PFSK-1 (cell line): ENCODE measurements at regions not wholly inside any gene's neighbourhood (a gene's known extent, or its start where the extent isn't known, plus 50 kb on each side); places are given as distances from the start of the nearest gene placed in this dataset.

Experiments
- FOXP2 ChIP-seq: optimal IDR thresholded peaks from 2 replicates; pipeline ENCODE3; 2011; ENCODE audit warnings: borderline replicate concordance, control low read depth, inconsistent platforms; ENCODE audit not compliant: insufficient read depth; ENCODE audit errors: extremely low read length, extremely low read depth
- POLR2AphosphoS5 ChIP-seq: IDR thresholded peaks from 2 replicates; pipeline ENCODE4 v1.6.1; 2012; ENCODE audit warnings: low read depth, mild to moderate bottlenecking, control low read depth, low read length, moderate library complexity
- SIN3A ChIP-seq: IDR thresholded peaks from 2 replicates; pipeline ENCODE4 v1.6.1; 2012; ENCODE audit warnings: mild to moderate bottlenecking, low read length, moderate library complexity, borderline replicate concordance; ENCODE audit not compliant: insufficient read depth
- TAF1 ChIP-seq: IDR thresholded peaks from 2 replicates; pipeline ENCODE4 v1.6.1; 2012; ENCODE audit warnings: low read length, control low read depth, borderline replicate concordance; ENCODE audit not compliant: insufficient read depth
- TF ChIP-seq, protein P1 (sequence below), 2 experiments: IDR thresholded peaks; 2 replicates each; pipeline versions ENCODE4 v1.6.1 to v1.8.0; 2011 to 2012; ENCODE audit warnings: low read depth in 2 of 2, low read length in 2 of 2, control low read depth in 1 of 2, inconsistent platforms in 1 of 2, mild to moderate bottlenecking in 1 of 2, moderate library complexity in 1 of 2; ENCODE audit not compliant: insufficient read depth in 1 of 2

DNA sequence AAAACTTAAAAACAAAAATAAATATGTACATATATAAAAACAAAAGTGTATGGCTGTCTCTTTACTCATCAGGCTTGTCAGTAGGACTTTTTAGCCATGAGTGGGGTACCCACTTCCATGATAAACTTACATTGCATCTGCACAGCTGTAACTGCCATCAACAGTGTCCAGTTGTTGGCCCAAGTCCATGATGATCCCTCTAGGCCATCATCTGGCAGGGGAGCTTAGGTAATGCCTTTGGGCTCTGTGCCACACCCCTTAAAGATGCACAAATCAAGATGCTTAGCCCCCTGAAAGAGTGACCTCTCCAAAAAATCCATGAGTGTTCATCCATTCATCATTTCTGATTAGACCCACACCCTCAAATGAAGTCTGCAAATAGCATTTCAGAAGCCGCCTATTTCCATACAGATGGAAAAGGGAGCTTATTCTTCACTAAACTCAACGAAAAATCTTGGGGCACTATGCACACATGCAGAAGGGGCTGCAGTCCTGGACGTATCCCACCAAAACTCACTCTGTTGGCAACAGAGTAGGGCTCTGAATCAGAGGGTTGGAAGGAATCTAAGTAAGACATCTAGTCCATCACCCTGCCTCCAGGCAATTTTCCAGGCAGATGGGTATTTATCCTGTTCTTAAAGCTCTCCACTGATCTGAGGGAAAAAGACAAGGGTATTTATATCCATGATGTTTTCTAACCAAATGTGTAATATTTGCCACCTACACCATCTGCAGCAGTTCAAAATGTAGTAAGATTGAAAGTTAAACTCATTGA, 691.0 kb downstream of the ZEB2 start:
- no peak for TF ChIP-seq FOXP2
- TF ChIP-seq, protein P1, sequence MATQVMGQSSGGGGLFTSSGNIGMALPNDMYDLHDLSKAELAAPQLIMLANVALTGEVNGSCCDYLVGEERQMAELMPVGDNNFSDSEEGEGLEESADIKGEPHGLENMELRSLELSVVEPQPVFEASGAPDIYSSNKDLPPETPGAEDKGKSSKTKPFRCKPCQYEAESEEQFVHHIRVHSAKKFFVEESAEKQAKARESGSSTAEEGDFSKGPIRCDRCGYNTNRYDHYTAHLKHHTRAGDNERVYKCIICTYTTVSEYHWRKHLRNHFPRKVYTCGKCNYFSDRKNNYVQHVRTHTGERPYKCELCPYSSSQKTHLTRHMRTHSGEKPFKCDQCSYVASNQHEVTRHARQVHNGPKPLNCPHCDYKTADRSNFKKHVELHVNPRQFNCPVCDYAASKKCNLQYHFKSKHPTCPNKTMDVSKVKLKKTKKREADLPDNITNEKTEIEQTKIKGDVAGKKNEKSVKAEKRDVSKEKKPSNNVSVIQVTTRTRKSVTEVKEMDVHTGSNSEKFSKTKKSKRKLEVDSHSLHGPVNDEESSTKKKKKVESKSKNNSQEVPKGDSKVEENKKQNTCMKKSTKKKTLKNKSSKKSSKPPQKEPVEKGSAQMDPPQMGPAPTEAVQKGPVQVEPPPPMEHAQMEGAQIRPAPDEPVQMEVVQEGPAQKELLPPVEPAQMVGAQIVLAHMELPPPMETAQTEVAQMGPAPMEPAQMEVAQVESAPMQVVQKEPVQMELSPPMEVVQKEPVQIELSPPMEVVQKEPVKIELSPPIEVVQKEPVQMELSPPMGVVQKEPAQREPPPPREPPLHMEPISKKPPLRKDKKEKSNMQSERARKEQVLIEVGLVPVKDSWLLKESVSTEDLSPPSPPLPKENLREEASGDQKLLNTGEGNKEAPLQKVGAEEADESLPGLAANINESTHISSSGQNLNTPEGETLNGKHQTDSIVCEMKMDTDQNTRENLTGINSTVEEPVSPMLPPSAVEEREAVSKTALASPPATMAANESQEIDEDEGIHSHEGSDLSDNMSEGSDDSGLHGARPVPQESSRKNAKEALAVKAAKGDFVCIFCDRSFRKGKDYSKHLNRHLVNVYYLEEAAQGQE (IDR thresholded peaks at IDR 0.05; ENCODE audit: insufficient read depth in 1 of 2, low read depth in 2 of 2, low read length in 2 of 2) = no peak
- TF ChIP-seq SIN3A = no peak
- TF ChIP-seq TAF1 = no peak
- TF ChIP-seq POLR2AphosphoS5 = no peak

DNA sequence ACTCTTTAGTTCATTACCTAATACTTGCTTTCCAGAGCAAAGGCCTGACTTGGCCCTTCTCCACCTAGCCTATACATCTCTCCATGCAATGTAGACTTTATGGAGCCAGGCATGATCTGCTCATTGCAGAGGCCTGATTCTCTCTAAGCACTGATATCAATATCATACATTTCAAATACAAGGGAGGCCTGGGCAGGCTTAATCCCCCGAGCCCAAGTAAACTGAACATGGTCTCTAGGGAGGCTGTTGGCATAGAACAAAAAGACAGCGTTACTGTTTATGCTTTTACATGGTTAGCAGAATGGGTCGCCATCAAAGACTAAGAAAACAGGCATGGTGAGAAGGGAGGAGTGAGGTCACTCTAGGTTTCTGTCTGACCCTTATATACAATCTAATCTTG, 695.1 kb downstream of the ZEB2 start:
- TF ChIP-seq TAF1 (no peak), FOXP2 (no peak)

DNA sequence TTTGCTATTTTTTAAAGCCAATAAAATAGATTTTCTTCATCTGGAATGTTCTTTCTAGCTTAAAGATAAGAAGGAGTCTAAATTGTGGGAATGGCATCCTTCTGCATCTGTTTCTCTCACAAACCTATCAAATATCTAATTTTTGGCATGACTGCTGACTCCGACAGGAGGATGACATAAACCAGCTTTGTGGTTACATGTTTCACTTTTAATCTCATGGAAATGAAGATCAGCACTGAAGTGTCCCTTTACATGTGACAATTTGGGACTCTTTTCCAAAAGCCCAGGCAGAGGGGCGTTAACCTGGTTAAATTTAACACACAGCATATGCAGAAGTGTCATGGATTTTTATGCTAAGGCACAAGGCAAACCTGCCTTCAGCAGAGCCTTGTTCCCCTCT, 694.7 kb downstream of the ARHGAP15 start:
- TF ChIP-seq SIN3A = no peak
- TF ChIP-seq POLR2AphosphoS5 = no peak
- no peak for TF ChIP-seq FOXP2
- TF ChIP-seq, protein P1 (IDR thresholded peaks at IDR 0.05; ENCODE audit: insufficient read depth in 1 of 2, low read depth in 2 of 2, low read length in 2 of 2) = no peak
- TF ChIP-seq TAF1 = no peak

DNA sequence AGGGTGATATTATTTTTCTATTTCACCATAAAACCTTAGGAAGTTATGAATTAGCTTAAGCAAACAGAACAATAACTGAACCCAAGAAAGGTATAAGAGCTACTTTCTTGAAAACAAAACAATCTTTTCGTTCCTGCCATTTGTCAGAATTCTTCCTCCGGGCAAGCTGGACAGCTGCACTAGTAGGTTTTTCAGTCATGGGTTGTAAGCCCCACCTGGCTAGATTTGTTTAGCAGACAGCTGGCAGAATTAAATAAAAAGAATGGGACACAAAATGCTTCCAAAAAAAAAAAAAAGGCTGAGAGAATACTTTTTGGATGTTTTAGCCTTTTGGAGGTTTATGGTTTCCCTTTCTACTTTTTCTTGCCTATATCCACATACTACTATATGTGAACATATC, 694.1 kb downstream of the ARHGAP15 start:
- TF ChIP-seq POLR2AphosphoS5 (no peak), TAF1 (no peak), FOXP2 (no peak), SIN3A (no peak)
- TF ChIP-seq, protein P1 (IDR thresholded peaks at IDR 0.05; ENCODE audit: insufficient read depth in 1 of 2, low read depth in 2 of 2, low read length in 2 of 2) = no peak

DNA sequence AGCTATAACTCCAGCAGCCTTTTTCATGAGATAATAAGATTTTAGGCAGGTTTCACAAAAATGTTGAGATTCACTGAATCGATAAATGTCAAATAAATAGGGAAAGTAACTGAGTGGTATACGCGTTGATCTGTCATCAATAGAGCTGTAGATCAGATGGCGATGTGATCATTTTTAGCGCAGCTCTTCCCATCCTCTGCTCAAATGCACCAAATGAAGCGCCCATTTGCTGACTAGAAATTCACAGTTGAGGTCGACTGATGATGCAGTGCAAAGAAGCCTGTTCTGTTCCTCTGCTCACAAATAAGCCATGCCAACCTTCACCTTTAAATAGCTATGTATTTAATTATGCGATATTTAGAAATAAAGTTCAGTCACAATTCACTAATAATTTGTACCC, 693.5 kb downstream of the ARHGAP15 start:
- TF ChIP-seq SIN3A = no peak
- TF ChIP-seq TAF1 = no peak
- TF ChIP-seq POLR2AphosphoS5 = no peak
- TF ChIP-seq, protein P1 (IDR thresholded peaks at IDR 0.05; ENCODE audit: insufficient read depth in 1 of 2, low read depth in 2 of 2, low read length in 2 of 2) = no peak
- no peak for TF ChIP-seq FOXP2
